Sigmoid colon (tissue), 6 donors: ENCODE measurements at regions not wholly inside any gene's neighbourhood (a gene's known extent, or its start where the extent isn't known, plus 50 kb on each side); places are given as distances from the start of the nearest gene placed in this dataset.

ENCODE experiments used
- DNase-seq: peaks from one replicate; pipeline ENCODE4 v3.0.0-alpha.2; 2019
- H3K27ac ChIP-seq, 4 donors: fragments of 200-600 bp; sonication (generic); one replicate each; pipeline ENCODE4 v1.5.1; 2016 to 2019; ENCODE audit warnings: mild to moderate bottlenecking in 1 of 4
- H3K27me3 ChIP-seq, 3 donors: fragments of 200-600 bp; sonication (generic); one replicate each; pipeline ENCODE4 v1.5.1; 2019; ENCODE audit warnings: mild to moderate bottlenecking in 1 of 3
- H3K36me3 ChIP-seq, 4 donors: fragments of 200-600 bp; sonication (generic); one replicate each; pipeline ENCODE4 v1.5.1; 2016 to 2019
- H3K4me1 ChIP-seq, 4 donors: fragments of 200-600 bp; sonication (generic); one replicate each; pipeline ENCODE4 v1.5.1; 2017 to 2019
- H3K4me3 ChIP-seq, 4 donors: fragments of 200-600 bp; sonication (generic); one replicate each; pipeline ENCODE4 v1.5.1; 2017 to 2019; ENCODE audit warnings: mild to moderate bottlenecking in 2 of 4, moderate library complexity in 1 of 4
- H3K9me3 ChIP-seq, 4 donors: fragments of 200-600 bp in 3 of 4; sonication (generic) in 3 of 4; one replicate each; pipeline versions ENCODE4 v1.5.1 to v1.6.1; 2013 to 2019
- CTCF ChIP-seq, 4 experiments: fragments of 450-650 bp in 3 of 4; fragments of 200-600 bp in 1 of 4; IDR thresholded peaks; one replicate each; pipeline ENCODE4 v1.5.1; 2016 to 2019; ENCODE audit warnings: antibody characterized with exemption in 4 of 4, mild to moderate bottlenecking in 3 of 4, moderate library complexity in 2 of 4
- EP300 ChIP-seq, 4 donors: sonication (generic); formaldehyde crosslinking; IDR thresholded peaks; one replicate each; pipeline ENCODE4 v1.6.1; 2017; ENCODE audit warnings: antibody characterized with exemption in 4 of 4
- POLR2A ChIP-seq, 2 donors: fragments of 450-650 bp; IDR thresholded peaks; one replicate each; pipeline ENCODE4 v1.6.1; 2016; ENCODE audit warnings: antibody characterized with exemption in 2 of 2, mild to moderate bottlenecking in 2 of 2, moderate library complexity in 2 of 2
- POLR2AphosphoS5 ChIP-seq, 4 donors: sonication (generic); formaldehyde crosslinking; IDR thresholded peaks; one replicate each; pipeline ENCODE4 v1.6.1; 2017; ENCODE audit warnings: antibody characterized with exemption in 4 of 4
- WGBS, 2 donors: extraction: QIAGEN DNeasy Blood & Tissue Kit; methylation state at CpG; one replicate each; pipeline ENCODE4 v1.1.7; 2013; 5-methylcytosine and 5-hydroxymethylcytosine counted together
- intact Hi-C: fragments of 100-400 bp; cut with DNase I; formaldehyde crosslinking; loops from one replicate; pipeline ENCODE4 v1.15.1; 2023
- donor health status: healthy with polysubstance abuse.
- donor health status: healthy.

DNA sequence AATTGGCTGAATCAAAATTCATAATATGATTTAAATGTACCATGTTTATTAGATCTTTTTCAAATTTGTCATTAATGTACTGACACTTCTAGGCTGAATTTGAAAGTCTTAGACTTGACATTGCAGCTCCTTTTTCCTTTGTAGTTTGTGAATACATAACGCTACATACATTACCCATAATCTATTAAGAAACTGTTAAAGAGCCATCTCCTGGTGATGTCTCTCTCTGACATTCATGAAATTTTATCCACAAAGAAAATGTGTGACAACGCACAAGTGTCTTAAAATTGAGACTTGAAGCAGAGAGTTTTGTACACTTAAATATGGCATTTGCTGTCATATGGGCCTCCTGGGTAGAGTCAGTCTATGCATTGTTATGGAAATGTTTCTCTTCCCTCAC lies 320.2 kb upstream of the ARGLU1 start:
- no peak overlapping the region for H3K27ac ChIP-seq
- no peaks in the 10 kb centered on the region for H3K4me1 ChIP-seq
- intact Hi-C loops = no loop called here
- no peaks in the 10 kb centered on the region for H3K9me3 ChIP-seq
- 93 to 94% methylated on average over 2 of the region's 2 CpGs for WGBS, 2 donors
- no peaks in the 10 kb centered on the region for H3K27me3 ChIP-seq
- no peaks in the 10 kb centered on the region for H3K36me3 ChIP-seq
- H3K4me3 ChIP-seq = no peak overlapping the region
- TF ChIP-seq EP300 (IDR thresholded peaks at IDR 0.05) = no peak
- no peak for TF ChIP-seq POLR2A (IDR thresholded peaks at IDR 0.05)
- TF ChIP-seq CTCF (IDR thresholded peaks at IDR 0.05) = no peak
- TF ChIP-seq POLR2AphosphoS5 (IDR thresholded peaks at IDR 0.05) = no peak
- DNase-seq = no peak

GRCh38 chr13:106887686-106888085 lies 319.7 kb upstream of the ARGLU1 start:
- Histone ChIP-seq H3K4me1 (no peaks in the 10 kb centered on the region), H3K27ac (no peak overlapping the region), H3K36me3 (no peaks in the 10 kb centered on the region), H3K27me3 (no peaks in the 10 kb centered on the region), H3K4me3 (no peak overlapping the region), H3K9me3 (no peaks in the 10 kb centered on the region)
- intact Hi-C loops = no loop called here
- TF ChIP-seq EP300 (IDR thresholded peaks at IDR 0.05) (no peak), POLR2AphosphoS5 (IDR thresholded peaks at IDR 0.05) (no peak), CTCF (IDR thresholded peaks at IDR 0.05) (no peak), POLR2A (IDR thresholded peaks at IDR 0.05) (no peak)
- DNase-seq = no peak
- WGBS, 2 donors = 61 to 75% methylated on average over 2 of the region's 2 CpGs

DNA sequence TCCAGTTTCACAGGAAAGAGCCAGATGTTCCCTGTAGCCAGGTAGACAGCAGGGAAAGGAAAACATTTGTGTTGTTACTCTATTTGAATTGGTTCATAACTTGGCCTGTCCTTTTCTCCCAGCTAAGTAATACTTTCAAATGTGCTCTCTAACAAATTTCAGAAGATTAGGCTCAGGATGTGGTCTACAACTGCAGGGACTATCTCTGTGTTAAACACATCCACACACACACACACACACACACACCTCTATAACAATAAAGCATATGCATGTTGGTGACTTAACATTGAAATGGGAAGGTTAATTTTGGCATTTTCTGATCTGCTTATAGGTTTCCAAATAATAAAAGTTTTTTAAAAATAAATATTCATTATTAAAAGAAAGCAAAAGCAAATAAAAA lies 316.0 kb upstream of the ARGLU1 start:
- H3K4me3 ChIP-seq = no peak overlapping the region
- H3K27ac ChIP-seq = no peak overlapping the region
- H3K36me3 ChIP-seq = no peaks in the 10 kb centered on the region
- intact Hi-C loops = no loop called here
- H3K4me1 ChIP-seq = no peaks in the 10 kb centered on the region
- no peaks in the 10 kb centered on the region for H3K9me3 ChIP-seq
- H3K27me3 ChIP-seq = no peaks in the 10 kb centered on the region
- TF ChIP-seq POLR2A (IDR thresholded peaks at IDR 0.05) = no peak
- no peak for TF ChIP-seq POLR2AphosphoS5 (IDR thresholded peaks at IDR 0.05)
- no peak for TF ChIP-seq CTCF (IDR thresholded peaks at IDR 0.05)
- no peak for TF ChIP-seq EP300 (IDR thresholded peaks at IDR 0.05)
- DNase-seq = no peak

DNA sequence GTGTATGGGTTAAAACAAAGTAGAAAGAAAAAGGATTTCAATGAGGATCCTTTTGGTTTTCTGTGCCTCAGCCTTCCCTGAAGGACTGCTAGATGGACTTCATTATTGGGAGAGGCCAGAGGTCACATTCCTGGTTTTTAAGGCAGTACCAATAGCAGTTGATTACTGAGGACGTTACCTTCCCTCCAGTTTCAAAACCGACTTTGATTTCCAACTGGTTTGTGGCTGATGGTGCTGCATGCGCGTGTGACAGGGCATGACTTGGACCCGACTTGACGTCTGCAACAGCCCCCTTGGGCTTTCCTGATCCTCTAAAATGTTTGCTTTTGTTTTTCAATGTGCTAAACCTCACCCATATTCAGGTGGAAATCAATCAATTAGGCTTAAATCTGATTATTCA lies 314.3 kb upstream of the ARGLU1 start:
- no peaks in the 10 kb centered on the region for H3K9me3 ChIP-seq
- no peaks in the 10 kb centered on the region for H3K27me3 ChIP-seq
- H3K4me1 ChIP-seq = no peaks in the 10 kb centered on the region
- no peak overlapping the region for H3K4me3 ChIP-seq
- H3K27ac ChIP-seq = no peak overlapping the region
- no peak for TF ChIP-seq CTCF (IDR thresholded peaks at IDR 0.05)
- TF ChIP-seq POLR2AphosphoS5 (IDR thresholded peaks at IDR 0.05) = no peak
- TF ChIP-seq POLR2A (IDR thresholded peaks at IDR 0.05) = no peak
- no peak for TF ChIP-seq EP300 (IDR thresholded peaks at IDR 0.05)
- no peak for DNase-seq
- no peaks in the 10 kb centered on the region for H3K36me3 ChIP-seq
- intact Hi-C loops = no loop called here
- 70 to 77% methylated on average over 6 of the region's 6 CpGs for WGBS, 2 donors

- no peak overlapping the region for H3K27ac ChIP-seq
- intact Hi-C loops = no loop called here
- no peaks in the 10 kb centered on the region for H3K9me3 ChIP-seq
- TF ChIP-seq EP300 (IDR thresholded peaks at IDR 0.05) = no peak
- no peak for TF ChIP-seq POLR2A (IDR thresholded peaks at IDR 0.05)
- TF ChIP-seq POLR2AphosphoS5 (IDR thresholded peaks at IDR 0.05) = no peak
- no peak for TF ChIP-seq CTCF (IDR thresholded peaks at IDR 0.05)
- H3K4me1 ChIP-seq = no peaks in the 10 kb centered on the region
- no peak for DNase-seq
- no peaks in the 10 kb centered on the region for H3K36me3 ChIP-seq
- WGBS, 2 donors = 42 to 64% methylated on average over 3 of the region's 3 CpGs
- H3K27me3 ChIP-seq = no peaks in the 10 kb centered on the region
- H3K4me3 ChIP-seq = no peak overlapping the region
Observed at GRCh38 chr13:106879806-106880205, 311.9 kb upstream of the ARGLU1 start.
